HG02884 (cell line): ENCODE measurements at regions not wholly inside any gene's neighbourhood (a gene's known extent, or its start where the extent isn't known, plus 50 kb on each side); places are given as distances from the start of the nearest gene placed in this dataset.
A peak's percentile ranks its signal among the peaks of the same experiment; 100 is the strongest.
"Not testable (repeated sequence)": the region's sequence is repeated elsewhere in the genome, so short reads cannot be mapped to it uniquely, and the experiment has no call there.

Experiments
- ATAC-seq: cut with Tn5 transposase; IDR thresholded peaks from one replicate; pipeline ENCODE4 v1.9.1; 2021; ENCODE audit warnings: mild to moderate bottlenecking, moderate library complexity; ENCODE audit not compliant: unreplicated experiment

DNA sequence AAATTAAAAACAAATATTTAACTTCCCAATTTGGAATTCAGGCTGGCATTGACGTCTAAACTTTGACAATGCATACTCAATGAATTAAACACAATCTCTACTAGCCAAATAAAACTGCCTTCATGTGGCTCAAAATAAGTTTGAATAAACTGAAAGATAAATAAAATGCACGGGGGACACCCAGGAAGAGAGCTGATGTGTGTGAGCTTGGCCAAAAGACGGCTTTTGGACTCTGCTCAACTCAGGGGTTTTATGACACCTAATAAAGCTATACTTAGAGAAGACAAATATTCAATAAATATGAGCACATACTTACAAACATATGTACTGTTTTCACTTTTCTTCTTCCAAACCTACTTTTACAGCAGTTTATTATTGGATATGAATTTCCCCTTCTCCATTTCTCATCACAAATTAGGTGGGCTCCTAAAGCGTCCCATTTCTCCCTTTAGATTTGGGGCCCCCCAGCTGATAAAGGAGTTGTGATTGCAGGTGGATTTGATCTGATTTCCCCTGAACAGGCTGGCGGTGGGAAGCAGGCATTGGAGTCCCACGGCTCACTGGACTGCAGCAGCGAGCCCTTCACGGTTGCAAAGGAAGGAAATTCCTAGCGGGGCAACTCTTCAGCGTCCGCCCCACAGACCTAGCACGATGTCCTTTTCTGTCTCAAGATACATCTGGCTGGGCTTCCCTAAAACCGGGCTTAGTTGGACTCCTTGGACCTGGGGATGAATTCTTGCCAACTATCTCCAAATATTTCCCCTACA lies 79.6 kb downstream of the INSIG1 start:
- ATAC-seq, result no peak

DNA sequence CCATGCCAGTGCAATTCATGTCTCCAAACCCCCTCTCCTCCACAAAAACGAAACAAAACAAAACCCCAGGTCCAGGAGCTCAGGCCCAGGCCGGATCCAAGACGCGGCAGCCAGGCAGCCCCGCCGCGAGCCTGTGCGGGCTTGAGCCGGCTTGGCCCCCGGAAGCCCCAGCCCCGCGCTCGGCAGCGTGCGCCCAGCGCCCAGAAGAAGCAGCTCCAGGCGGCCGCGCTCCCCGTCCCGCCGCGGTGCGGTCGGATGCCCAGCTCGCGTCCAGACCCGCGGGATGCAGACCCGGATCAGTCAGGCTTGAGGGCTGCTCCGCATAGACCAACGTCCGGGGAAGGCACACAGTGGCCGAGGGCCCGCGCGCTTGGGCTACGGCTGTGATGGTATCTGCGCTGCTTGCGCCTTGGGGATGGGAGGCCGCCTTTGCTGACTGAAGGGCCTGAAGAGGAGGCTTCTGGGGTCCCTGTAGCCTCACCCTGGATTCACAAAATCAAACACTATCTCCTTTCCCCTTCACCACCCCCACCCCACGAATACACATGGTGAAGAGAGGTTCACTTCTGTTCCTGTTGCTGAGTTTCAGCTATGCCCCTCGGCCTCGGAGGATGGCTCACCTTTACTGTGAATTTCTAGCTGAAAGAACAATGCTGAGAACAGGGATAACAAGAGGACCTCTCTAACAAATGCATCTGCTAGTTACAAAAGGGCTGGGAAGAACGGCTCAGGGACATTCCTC lies 79.9 kb upstream of the EN2 start:
- no peak for ATAC-seq

DNA sequence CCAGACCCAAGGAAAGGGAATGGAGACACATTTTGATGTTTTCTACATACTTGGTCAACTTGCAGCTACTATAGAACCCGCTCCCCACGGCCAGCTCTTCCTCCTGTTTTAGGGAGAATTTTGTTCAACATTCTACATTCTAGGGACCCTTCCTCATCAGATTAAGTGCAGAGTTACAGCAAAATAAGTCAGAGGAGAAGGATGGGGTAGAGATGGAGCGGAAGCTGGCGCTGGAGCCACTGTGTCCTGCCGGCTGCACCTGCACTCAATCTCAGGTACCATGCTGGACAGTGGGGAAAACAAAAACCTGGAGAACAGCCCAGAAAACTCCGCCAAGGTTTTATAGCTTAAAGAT lies 79.4 kb upstream of the EN2 start:
- no peak for ATAC-seq

DNA sequence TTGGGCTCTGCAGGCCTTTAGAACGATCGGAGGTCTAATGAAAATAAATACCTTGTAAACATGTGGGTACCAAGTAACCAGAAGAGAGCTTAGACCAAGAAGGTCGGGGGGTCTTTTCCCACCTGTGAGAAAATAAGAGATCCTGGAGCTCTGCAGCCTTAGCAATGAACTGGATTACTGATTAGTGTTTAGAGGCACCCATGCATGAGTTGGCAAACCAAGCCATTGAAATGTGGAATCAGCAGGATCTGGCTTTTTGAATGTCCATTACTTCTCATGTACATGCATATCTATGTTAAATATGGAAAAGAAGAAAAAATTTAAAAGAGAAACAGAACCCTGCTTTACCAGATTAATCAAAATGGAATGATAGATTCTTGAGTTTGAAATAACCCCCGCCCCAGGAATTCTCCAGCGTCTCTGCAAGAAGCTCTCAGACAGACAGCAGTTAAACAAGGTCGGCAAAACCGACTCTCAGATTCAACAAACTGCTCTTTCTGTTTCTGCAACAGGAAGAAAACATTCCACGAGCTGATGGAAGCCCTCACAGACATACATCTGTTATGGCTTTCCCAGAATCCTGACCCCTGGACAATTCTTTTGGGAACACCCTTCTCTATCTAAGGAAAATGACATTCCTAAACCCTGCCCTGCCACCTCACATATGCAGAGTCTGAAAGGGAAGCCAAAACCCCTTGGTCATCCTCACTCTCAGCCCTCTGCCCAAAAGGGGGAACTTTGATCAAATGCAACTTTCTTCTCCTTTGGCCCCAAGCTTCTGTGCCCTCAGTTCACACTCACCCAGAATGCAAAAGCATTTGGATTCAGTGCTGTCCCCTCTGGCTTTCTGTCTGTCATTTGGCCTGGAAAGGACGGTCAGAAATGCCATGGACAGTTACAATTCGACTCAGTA lies 78.7 kb upstream of the EN2 start:
- no peak for ATAC-seq

DNA sequence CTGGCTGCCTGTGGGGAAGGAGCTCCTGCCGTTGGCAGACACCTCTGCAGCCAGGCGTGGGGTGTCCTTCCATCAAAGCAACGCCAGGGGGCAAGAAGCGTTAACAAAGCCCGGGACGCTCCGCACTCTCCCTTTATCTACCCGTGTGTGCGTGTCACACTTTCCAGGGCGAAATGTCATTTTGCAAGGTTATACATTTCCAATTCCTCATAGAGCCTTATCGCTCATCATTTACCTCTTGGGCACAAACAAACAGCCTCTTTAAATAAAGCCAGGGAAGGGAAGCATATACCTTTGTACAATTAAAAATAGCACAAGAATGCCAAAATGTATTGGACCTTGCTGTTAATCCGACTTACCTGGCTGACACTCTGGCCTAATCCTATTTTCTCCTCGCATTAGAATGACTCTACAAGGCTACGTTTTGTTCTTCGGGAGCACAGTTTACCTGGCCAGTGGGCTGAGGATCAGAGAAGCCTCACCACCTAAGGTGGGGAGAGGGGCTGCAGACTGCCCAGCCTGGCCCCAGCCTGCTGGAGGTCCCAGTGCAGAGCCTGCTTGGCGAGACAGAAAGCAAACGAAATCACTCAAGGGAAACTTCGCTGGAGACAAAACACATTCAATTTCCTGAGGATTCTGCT lies 77.6 kb upstream of the EN2 start:
- ATAC-seq, result peak; percentile 86

DNA sequence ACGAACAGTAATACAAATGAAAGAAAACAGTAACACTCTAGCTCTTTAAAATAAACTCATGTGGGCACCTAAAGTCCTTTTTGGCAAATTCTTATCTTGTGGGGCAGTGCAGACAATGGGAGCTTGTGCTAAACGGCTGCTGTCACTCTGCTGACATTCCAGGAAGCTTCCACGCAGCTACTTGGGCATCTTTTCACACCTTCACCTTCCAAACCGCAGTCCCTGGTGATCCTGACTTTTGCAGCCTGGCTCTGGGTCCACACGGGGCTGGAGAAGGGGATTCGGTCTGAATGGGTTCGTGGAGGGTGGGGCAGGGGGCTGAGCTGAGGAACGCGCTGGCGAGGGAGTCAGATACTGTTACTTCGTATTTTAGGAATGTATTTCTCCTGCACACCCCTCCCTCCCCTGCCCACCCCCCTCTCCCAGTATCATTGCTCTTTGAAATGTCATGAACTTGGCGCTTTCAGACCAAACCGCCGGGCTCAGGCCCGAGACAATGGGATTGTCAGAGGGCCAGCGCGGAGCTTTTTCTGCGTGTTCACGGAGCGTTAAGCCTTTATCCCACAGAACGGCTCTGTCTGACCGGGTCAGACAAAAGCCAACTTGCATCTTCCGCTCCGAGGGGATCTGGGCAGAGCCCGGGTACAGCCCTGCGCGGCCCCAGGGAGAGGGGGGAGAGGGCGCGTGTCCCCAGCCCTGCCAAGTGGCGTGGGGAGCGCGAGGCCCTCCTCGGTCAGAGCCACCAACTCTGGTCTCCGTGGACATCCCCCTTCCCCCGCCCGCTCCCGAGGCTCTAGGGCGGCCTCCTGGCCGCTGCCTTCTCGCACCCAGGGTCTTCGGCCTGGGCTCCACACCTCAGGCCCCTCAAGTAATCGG lies 76.7 kb upstream of the EN2 start:
- no peak for ATAC-seq

DNA sequence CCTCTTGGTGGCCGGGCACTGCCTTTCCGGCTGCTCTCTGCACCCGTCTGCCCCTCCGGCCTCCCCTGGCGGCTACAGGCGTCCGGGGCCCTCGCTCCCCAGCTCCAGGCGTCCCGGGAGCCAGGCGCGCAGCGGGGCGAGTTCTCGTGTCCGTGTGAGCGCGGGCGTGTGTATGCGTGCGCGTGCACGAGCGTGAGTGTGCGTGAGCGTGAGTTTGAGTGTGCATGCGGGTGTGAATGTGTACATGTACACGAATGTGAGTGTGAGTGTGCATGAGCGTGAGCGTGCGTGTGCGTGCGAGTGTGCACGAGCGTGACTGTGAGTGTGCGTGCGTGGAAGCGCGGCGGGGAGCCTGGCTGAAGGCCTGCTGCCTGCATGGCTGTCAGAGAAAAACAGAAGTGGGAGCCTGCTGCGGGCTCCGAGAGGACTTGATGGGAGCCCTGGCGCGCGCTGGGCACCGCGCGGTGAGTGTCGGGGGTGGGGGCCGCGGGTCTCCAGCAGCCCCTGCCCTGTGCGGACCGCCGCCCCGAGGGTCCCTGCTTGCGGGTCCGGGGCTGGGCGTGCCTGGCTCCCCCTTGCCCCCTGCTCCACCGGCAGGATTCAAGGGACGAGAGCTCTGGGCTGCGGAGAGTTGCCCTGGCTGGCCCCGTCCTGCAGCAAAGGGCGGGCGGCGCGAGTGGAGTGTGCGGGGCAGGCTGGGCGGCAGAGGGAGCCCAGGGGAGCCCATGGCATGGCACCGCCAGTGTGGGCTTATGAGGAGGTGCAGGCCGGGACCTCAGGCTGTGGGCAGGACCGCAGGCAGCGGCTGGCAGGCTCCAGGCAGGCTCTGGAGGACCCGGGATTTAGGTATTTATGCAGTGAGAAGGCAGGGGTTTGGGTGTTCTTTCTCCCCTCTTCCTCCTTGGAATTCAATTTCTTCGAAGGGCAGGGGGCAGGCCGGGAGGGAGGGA lies 75.8 kb upstream of the EN2 start:
- ATAC-seq, result no peak

DNA sequence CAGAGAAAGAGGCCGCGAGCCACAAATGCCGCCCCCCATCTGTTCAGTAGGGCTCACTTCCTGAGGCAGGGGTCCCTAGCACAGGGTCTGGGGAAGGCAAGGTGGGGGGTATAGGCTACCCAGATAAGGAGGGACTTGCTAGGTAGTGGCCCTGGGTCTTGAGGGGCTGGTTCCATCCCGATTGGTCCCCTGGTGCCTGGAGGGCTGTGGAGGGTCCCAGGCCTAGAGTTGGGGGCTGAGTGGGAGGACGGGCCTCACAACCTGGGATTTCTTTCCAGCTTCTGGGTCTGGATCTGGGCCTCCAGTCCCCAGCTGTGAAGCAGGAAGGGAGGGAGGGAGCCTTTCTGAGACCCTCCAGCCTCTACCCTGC lies 75.1 kb upstream of the EN2 start:
- no peak for ATAC-seq

DNA sequence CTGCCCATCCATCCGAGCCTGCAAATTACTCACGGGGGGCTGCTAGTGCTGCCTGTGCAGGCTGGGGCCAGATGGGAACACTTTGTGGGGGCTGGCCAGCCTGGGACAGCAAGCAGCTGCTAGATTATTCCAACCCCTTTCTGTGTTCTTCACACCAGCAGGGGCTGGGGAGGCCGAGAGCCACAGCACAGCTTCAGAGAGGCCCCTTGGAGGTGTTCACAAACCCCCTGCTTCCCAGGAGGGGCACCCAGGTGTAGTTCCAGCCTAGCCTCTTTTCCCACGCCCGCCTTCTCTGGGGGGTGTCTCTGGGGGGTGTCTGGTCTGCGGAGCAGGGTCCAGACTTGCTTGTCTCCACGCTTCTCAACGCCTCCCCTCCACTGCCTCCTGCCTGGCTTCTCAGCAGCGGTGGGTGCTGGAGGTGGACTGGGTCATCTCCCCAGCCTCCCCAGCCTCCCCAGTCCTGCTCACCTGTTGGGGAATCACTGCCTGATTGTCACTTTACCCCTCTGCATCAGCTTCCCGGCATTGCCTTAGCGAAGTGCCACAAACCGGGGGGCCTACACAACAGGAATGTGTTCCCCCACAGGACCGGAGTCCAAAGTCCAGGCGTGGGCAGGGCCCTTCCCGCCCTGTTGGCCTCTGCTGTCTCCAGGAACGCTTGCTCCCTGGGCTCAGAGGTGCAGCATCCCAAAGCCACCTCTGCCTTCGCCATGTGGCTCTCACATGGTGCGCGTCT lies 74.0 kb upstream of the EN2 start:
- ATAC-seq, result no peak

DNA sequence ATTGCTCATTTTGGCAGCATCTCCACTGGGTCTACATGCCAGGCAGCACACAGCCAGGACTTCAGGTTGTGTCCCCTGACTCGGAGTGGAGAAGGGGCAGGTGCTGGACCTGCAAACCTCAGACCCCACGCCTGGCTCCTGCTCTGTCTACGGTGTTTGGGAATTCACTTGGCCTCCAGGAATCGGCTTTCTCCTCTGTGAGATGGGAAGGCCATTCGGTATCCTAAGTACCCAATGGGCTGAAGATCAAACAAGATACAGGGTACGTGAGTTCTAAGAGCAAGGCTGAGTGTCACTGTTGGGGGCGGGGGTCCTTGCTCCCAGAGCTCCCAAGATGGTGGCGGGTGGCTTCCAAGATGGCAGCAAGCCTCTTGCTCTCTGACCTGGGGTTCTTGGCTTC lies 73.2 kb upstream of the EN2 start:
- no peak for ATAC-seq

DNA sequence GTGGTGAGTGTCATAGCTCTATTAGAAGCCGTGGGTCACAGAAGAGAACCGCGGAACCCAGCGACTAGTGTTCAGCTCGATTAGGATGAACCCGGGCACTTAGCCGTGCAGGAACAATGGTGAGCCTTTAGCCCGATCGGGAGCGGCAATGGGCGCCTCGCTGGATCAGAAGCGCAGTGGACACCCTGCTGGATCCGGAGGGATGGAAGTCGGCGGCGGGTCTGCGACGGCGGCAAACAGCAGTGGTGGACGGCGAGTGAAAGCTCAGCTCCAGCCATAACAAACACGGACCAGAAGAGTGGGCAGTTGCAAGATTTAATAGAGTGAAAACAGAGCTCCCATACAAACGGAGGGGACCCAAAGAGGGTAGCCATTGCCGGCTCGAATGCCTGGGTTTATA lies 72.7 kb upstream of the EN2 start:
- not testable (repeated sequence) for ATAC-seq

DNA sequence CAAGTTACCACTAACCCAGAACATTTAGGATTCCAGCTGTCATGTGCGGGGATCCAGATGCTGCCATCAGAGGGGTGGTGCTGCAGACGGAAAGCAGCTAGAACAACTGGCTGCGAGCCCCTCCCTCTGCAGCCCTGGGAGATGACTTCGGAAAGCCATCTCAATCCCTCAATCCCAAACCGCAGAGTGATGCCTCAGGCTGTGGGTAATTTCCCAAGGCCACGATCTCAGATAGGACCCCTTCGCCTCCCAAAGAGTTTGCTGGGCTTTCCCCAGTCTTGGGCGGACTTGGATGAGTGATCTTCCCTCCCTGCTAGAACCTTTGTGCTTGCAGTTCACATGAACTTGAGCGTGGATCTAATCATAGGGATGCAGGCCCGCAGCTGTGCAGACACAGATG lies 71.3 kb upstream of the EN2 start:
- no peak for ATAC-seq

DNA sequence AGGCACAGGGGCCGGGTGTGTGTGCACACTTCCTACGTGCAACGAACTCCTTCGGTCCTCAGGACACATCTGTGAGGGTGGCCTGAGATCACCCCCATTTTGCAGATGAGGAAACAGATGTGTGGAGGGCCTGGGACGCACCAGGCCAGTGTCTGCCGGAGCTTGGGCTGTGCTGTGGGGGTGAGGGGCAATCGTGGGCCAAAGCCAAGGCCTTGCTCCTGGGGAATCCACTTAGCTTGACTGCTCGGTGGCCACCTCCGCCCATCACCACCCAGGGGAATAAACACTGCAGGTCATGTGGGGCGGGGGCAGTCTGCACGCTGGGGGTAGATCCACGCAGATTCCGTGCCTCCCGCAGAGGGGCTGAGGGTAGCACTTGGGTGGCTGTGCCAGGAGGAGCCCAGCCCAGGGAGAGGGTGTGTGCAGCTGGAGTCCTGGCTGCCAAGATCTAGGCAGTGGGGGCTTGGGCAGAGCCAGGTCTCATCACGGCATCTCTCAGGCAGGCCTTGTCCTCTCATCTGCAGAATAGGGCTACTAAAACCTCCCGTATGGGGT lies 70.8 kb upstream of the EN2 start:
- ATAC-seq, result no peak

DNA sequence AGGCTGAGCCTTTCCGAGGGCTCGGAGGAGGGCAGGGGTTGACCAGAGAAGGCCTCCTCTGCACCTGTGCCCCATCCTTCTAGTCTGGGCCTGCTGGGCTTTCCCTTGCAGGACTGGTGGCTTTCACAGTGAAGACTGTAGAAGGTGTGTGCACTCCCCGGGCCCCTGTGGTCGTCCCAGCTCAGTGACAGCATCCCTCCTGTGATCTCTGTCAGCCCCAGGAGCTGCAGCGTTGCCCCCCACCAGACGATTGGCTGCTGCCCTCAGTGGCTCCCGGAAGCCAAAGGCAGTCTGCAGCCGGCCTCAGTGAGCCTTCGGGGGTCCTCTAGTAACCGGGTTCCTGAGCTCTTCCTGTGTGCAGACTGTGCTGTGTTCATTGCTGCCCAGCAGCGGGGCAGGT lies 69.4 kb upstream of the EN2 start:
- ATAC-seq, result no peak

DNA sequence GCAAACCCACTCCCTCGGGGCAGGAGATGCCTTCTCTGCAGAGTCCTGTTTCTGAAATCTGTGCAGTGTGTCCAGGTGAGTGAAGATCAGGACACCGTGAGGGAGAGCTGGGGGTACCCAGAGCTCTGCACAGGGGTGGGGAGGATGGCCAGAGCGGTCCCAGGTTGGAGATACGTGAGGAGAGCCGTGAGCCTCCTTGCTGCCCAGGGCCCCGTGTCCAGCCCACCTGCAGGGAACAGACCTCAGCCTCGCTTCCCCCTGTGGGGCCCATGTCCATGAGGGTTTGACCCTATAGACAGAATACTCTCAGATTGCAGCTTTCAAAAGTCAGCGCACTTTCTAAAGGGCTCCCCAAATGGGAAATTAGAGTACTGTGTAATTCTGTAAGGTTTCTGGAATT lies 66.5 kb upstream of the EN2 start:
- no peak for ATAC-seq

DNA sequence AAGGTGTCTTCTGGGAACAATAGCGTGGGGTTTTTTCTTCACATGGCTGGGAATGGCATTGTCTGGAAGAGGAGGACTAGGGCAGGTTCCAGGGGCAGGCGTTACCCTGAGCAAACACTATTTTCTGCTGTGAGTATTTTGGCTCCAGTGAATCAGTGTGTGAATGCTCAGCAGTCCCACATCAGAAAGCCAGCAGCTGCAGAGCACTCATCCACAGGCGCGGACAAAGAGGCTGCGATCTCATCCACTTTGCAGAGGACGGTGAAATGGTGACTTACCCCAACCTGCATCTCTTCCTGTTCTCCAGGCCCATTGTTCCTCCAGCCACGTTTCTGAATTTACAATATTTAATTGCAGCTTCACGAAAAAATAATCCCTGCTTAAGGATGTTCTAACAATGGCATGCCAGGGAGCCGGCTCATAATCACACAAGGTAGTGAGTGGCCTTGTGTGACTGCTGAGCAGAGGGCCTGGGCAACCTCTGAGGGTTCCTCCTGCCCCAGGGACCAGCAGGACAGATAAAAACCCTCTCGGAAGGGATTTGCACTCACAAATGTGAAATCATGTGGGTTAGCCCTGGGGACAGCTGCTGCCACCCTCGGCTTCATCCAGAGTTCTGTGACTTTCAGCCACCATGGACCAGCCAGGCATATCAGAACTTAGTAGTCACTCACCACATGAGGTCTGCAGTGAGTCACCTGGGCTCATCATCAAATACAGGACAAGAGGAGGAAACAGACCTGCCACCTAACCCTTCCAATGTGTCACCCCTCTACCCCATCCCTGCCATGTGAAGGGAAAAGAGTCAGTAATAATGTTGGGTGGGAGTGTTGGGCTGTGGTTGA lies 65.0 kb upstream of the EN2 start:
- no peak for ATAC-seq

DNA sequence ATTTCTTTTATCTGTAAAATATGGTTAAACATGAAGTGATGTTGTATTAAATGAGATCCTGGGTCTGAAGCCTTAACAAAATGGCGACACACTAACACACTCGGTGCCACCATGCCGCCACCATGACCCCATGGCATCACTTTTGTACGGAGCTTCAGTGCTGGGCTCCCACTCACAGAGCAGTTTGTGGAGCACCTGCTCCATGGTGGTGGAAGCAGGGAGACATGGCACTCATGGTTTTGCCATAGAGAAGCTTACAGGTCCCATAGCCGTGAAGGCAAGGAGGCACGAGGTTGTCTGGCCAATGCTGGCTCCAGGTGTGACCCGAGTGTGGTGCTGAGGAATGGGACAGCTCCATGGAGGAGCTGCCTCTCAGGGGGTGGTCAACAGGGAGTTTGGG lies 63.5 kb upstream of the EN2 start:
- ATAC-seq, result no peak
